ENCODE measurements at regions not wholly inside any gene's neighbourhood (a gene's known extent, or its start where the extent isn't known, plus 50 kb on each side); places are given as distances from the start of the nearest gene placed in this dataset.
"Not testable (repeated sequence)": the region's sequence is repeated elsewhere in the genome, so short reads cannot be mapped to it uniquely, and the experiment has no call there.

DNA sequence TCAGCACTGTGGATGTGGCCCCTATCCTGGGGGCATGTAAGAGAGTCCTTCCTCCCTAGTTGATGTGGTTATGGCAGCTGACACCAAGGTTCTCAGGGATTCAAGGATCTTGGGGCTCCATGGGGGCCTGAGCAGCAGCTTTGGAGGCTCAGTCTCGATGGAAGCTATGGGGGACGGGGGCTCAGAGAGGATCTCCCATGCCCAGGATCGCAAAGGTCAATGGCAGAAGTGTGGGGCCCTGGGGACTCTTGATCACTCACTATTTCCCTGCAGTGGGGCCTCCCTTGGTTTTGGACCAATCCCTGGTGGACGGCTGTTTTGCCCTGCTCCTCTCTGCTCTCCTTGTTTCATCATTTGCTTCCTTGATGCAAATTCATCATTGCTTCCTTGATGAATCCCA, 885.9 kb downstream of the CDH8 start:
- DNase-seq: no peak

DNA sequence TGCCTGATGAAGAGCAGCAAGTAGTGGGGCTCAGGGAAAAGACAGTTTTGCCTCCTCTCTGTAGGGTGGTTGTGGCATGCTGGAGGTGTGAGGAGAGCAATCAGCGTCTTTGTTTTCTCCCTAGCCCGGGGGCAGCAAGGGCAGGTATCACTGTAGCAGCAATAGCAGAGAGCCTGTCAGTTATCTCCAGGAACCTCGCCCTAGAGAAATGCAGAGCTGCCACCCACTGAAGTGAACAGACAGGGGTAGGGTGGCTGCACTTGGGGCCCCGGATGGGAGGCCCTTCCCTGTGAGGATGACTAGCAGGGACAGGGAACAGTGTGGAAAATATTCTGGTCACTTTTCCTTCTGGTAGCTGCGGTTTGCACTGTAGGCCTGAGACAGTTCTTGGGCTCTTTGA, 886.5 kb downstream of the CDH8 start:
- DNase-seq: no peak

DNA sequence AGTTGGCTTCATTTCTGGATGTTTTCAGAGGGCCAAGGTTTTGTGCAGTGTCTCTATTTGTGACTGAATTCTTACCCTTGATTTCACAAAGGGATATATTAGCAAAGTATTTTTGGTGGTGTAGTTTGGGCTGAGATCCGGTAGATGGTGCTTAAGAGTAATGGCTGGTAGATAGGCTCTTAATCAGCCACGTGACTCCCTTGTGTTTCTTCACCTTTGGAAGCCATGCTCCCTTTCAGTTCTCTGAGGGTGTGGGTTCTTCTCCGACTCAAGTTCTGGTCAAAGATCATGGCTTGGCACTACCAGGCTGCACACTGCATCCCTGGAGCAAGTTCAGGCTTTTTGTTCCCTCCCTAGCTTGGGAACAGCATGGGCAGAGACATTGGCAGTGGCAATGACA, 887.3 kb downstream of the CDH8 start:
- DNase-seq: no peak

DNA sequence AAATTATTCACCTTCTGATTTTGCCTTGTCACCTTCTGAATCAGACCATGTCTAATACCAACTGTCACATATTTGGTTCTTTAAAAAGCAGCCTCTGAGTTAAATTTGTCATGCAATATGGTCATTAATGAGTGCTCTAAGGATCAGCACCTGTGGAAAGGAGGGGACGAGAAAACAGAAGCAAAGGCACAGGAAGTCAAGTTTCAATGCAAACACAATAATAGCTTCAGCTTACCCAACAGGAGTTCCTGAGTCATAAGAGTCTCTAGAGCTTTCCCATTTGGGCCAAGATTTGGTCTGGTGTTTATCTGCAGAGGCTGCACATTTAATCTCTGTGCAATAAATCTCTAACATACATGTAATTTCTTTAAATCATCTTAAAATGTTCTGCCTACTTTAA, 889.8 kb downstream of the CDH8 start:
- no peak for DNase-seq

DNA sequence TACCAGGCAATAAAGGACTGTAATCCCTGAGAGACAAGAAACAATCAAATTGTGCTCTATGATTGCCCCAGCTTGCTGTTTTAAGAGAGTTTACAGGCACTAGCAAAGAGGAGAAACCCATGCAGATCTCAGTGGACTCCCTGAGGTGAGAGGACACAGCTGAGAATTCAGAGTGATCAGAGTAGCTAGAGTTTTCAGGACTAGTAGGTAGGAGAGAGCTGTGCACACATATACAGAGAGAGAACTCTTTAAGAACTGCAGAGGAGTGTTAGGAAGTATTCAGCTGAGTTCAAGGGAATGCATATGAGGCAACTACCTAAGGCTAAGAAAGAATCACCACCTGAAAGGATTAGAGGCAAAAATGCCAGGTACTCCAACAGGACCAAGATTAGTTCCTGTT, 904.8 kb downstream of the CDH8 start:
- no peak for DNase-seq

DNA sequence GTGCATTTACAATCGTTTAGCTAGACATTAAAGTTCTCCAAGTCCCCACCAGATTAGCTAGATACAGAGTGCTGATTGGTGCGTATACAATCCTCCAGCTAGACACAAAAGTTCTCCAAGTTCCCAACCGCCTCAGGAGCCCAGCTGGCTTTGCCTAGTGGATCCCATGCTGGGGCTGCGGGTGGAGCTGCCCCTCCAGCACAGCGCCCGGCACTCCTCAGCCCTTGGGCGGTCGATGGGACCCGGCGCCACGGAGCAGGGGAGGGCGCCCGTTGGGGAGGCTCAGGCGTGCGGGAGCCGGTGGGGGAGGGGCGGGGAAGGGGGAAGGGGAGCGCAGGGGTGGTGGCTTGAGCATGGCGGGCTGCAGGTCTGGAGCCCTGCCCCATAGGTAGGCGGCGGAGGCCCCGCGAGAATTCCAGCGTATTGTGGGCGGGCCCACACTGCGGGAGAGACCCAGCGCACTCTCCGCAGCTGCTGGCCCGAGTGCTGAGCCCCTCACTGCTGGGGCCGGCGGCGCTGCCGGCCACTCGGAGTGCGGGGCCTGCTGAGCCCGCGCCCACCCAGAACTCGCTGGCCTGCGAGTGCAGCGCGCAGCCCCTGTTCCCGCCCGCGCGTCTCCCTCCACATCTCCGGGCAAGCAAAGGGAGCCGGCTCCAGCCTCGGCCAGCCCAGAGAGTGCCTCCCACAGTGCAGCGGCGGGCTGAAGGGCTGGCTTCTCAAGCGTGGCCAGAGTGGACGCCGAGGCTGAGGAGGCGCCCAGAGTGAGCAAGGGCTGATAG, 907.5 kb downstream of the CDH8 start:
- no peak for DNase-seq

DNA sequence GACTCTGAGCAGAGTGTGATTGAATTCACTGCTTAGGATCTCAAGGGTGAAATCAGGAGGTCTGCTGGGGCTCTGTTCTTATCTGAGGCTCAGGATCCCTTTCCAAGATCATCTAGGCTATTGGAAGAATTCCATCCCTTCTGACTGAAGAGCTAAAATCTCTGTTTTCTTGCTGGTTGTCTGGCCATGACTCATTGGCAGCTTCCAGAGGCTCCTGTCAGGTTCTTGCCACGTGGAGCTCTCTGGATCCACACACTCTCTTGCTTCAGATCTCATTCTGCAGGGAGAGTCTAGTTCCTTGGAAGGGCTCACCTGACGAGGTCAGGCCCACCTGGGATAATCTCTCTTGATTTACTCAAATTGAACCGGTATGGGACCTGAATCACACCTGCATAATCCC, 930.7 kb downstream of the CDH8 start:
- DNase-seq: no peak

DNA sequence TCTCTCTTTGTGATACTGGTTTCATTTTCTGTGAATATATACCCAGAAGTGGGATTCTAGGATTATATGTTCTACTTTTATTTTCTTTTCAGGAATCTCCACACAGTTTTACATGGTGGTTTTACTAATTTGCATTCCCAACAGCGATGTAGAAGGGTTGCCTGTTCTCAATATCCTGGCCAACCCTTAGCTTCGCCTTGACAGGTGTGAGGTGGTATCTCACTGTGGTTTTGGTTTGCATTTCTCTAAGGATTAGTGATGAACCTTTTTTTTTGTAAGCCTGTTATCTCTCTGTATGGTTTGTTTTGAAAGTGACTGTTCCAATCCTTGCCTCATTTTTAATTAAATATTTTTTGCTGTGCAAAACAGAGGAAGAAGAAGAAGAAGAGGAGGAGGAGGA, 937.7 kb downstream of the CDH8 start:
- no peak for DNase-seq

DNA sequence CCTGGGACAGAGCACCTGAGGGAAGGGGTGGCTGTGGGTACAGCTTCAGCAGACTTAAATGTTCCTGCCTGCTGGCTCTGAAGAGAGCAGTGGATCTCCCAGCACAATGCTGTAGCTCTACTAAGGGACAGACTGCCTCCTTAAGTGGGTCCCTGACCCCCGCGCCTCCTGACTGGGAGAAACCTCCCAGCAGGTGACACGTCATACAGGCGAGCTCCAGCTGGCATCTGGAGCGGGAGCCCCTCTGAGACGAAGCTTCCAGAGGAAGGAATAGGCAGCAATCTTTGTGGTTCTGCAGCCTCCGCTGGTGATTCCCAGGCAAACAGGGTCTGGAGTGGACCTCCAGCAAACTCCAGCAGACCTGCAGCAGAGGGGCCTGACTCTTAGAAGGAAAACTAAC, 944.9 kb downstream of the CDH8 start:
- DNase-seq: not testable (repeated sequence)

DNA sequence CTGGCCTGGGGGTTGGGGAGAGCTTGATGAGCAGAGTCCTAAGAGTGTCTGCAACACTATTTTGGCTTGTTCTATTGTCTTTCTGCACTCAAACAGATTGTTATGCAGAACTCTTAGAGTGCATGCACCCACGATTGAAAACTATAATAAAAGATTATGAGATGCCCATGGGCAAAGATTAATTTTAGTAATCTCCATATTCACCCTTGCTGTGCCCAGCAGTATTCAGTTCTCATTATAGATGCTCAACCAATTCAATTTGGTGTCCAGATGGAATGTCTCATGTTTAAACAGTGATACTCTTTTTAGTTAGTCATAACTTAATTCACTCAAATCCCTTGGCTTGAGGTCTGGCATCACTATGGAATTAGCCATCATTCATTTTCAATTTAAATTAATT, 952.5 kb downstream of the CDH8 start:
- DNase-seq: no peak

DNA sequence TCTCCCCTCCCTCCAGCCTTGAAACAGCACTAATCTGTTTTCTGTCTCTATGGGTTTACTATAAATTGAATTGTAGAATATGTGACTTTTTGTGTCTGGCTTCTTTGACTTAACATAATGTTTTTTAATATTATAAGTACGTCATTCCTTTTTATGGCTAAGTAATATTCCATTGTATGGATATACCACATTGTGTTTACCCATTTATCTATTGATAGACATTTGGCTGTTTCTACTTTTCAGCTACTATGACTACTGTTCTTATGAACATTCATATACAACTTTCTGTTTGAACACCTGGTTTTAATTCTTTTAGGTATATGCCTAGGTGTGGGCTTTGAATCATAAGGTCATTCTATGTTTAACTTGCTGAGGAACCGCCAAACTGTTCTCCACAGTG, 961.9 kb downstream of the CDH8 start:
- no peak for DNase-seq

DNA sequence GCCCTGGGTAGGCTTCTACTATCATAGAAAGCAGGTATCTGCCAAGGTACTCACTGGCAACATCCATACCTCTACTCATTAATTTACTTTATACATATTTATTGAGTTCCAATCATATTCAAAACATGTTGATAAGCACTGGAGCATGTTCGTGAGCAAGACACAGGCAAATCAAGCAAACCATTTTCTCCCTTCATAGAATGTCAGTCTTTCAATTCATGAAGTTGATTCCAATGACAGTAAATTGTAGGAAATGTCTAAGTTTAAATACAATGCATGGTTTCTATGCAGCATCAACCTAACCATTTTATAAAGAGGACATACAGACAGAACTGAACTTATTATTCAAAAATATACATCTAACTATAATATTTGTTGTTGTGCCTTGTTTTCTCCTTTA, 978.6 kb downstream of the CDH8 start:
- no peak for DNase-seq

DNA sequence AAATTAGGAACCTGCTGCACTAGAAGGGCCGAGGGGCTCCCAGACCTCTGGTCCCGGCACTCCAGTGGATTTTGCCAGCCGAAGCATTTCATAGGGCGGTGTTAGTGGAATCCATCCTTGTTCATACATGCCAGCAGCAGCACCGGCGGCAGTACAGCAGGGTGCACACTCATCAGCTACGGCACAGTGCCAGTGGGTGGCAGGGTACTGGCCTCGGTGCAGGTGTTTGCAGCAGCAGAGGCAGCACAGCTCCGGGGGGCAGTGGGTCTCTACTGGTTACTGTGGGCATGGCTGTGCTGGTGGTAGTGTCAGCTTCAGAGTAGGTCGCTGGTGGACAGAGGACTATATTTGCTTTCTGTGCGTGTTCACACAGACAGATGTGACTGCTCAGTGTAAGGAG, 985.7 kb downstream of the CDH8 start:
- no peak for DNase-seq

DNA sequence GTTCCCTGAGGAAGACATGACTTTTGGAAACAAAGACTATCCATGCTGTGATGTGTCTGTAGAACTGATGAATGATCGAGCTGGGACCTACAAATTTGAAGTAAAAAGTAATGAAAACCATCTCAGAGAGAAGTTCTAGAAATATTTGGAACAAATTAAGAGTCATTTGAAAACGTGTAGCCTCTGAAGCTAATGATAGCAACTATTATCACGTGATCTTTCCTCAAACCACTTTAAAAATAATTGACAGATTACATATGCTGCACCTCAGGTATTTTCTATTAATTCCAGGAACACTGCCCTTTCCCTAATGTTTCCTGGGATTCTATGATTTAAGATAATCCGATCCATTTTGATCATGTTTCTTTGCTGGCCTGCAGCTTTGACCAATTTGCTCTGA, 990.3 kb downstream of the CDH8 start:
- no peak for DNase-seq

DNA sequence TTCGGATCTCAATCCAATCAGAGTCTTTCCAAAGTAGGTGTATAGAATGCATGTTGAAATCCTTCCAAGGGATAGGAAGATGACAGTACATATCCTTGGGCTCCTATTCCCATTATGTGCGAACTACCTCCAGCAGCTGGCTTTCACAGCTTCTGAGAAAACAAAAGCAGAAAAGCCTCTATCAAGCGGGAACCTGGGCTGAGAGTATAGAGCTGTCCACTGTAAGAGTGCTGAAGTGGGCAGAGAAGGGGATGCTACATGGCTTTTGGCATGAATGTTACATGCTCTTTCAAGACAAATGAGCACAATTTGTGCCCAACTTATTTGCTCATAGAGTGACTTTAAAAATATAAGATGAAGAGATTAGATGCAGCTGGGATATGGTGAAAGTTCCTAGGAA, 993.5 kb downstream of the CDH8 start:
- DNase-seq: no peak

DNA sequence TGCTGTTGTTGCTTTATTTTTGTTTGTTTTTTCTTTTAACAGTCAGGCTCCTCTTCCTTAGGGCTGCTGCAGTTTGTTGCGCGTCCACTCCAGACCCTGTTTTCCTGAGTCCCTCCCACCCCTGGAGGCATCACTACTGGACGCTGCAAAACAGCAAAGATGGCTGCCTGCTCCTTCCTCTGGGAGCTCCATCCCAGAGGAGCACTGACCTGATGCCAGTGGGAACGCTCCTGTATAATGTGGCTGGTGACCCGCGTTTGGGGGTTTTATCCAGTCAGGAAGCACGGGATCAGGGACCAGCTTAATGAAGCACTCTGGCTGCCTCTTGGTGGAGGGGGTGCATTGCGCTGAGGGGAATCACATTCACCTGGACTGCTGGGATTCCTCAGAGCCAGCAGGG, 1005.6 kb downstream of the CDH8 start:
- DNase-seq: no peak

DNA sequence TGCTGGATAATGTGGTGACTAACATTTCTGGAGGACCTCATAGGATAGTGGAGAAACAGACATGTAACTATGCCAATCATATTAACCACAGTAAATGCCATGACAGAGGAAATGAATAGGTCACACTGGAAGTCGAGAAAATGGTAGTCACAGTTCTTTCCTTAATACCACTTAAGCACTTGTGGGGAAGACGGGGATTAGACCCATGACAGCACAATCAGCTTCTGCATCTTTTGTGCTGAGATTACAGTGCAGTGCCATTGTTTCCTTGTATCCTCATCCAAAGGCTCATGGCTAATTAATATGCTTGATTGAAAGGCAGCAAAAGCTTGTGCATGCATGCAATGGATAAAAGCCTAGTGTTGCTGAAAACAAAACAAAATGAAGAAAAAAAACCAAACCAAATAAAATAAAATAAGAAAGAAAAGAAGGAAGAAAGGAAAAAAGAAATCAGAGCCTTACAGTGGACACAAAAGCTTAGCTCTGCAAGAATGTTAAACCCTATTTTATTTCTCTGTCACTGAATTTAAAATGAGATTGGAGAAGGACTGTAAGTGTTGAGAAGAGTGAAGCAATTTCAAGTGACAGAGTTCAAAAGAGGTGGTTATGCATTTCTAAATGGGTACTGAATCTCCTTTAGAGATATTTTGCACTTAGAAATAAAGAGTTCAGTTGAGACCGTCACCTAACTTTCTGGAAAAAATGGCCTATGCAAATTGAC, 1011.9 kb downstream of the CDH8 start:
- no peak for DNase-seq

DNA sequence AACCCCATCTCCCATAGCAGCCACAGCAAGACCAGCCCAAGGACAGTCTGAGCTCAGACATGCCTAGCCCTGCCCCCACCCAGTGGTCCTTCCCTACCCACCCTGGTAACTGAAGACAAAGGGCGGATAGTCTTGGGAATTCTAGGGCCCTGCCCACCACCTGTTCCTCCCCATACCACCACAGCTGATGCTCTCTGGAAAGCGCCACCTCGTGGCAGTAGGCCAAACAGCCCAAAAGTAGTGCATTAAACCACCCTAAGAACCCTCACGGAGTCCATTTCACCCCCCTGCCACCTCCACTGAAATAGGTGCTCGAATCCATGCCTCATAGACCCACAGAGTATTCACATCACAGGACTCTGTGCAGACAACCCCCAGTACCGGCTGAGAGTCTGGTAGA, 1021.4 kb downstream of the CDH8 start:
- DNase-seq: no peak

DNA sequence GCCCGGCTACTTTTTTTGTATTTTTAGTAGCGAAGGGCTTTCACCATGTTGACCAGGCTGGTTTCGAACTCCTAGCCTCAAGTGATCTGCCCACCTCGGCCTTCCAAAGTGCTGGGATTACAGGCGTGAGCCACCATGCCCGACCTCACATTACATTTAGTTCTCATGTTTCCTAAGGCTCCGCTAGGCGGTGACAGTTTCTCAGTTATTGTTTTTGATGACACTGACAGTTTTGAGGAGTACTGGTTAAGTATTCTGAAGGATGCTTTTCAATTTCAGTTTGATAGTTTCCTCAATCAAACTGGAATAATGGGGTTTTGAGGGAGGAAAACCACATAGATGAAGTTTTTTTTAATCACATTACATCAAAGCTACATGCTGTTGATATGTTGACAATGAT, 1028.5 kb downstream of the CDH8 start:
- DNase-seq: no peak

DNA sequence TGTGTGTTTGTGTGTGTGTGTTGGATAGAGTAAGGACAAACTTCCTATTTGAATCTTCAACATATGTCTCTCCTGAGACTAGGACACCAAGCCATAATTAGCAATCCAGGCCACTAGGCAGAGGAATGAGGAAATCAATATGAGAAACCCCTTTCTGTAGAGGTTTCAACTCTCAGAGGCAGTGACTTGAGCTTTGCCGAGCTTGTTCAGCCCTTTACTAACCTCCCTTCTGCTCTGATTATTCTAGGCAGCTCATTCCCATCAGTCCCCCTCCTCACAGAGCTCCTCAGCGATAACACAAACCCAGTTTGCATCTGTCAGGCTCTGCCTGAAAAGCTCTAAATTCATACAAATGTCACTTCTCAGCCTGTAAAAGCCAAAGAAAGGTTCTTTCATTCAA, 1030.3 kb downstream of the CDH8 start:
- DNase-seq: peak; percentile 17

DNA sequence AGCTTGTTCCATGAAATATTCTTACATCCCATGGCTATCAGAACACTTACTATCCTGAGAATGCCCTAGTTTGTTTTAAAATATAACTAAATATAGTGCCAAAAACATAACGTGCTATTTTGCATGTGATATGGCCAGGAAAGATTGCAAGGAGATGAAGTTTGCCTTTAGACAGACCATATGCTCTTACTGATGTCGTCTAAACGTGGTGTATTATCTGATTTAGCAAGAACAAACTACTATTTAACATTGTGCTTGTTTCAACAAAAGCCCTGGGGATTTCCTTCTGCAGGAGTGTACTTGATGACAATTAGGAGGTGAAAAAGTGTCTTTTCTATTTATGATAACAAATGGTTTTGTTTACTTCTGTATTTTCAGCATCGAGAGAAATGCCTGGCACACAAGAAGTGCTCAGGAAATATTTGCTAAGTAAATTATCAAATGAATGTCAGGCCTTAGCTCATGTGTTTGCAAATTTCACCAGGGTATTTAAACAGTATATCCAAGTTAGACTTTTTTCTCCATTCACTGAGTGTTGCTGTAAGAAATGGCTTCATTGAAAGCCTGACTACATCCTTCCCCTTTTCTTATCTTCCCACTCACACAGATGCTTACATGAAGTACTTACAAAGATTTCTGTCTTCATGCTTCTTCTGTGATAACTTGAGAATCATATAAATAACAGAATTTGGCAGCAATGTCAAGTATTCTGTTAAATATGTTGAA, 1033.6 kb downstream of the CDH8 start:
- DNase-seq: no peak

DNA sequence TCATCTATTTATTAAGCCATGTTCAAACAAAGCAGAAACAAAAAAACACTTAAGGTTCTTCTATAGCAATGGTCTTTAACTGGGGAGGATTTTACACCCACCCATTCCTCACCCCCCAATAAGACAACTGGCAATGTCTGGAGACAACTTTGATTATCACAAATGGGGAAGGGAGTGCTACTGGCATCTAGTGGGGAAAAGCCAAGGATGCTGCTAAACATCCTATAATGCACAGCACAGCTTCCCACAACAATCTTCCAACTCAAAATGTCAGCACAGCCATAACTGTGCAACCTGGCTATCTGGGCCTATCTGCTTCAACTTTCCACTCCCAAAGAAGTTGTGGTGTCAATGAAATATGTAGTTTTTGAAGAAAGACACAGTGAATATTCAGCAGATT, 1044.4 kb downstream of the CDH8 start:
- DNase-seq: no peak

DNA sequence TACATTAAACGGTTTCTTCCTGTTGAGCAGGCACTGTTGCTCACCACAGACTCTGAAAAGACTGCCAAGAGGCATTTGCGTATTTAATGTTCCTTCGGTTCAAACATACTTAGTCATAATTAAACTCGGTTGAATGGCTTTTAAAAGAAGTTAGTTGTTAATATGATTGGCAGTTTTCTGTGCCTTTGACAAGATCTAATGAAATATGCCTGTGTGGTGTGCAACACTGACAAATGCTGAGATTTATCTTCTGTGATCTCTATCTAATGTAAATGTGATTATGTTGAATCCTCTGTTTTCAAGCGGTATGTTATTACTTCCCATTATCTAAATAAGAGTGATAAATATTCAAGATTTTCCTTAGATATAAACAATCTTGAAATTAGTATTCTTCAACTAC, 1046.6 kb downstream of the CDH8 start:
- no peak for DNase-seq

DNA sequence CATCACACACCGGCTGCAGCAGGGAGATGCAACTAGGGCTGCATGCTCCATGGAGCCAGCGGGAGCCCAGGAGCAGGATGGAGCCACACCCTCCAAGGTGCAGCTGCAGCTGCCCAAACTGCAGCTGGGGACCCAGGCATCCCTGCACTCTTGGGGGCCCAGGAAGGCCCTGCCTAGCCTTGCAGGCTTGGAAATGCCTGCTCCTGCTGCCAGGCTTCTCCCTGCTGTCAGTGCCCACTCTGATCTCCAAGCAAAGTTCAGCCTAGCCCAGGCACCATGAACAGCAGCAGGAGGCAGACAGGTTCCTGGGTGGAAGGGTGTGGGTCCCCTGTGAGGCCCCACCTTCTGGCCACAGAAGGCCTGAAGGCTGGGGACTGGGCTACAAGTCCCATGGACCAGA, 1057.1 kb downstream of the CDH8 start:
- DNase-seq: no peak
